ENCODE measurements at regions not wholly inside any gene's neighbourhood (a gene's known extent, or its start where the extent isn't known, plus 50 kb on each side); places are given as distances from the start of the nearest gene placed in this dataset.
"Not testable (repeated sequence)": the region's sequence is repeated elsewhere in the genome, so short reads cannot be mapped to it uniquely, and the experiment has no call there.

DNA sequence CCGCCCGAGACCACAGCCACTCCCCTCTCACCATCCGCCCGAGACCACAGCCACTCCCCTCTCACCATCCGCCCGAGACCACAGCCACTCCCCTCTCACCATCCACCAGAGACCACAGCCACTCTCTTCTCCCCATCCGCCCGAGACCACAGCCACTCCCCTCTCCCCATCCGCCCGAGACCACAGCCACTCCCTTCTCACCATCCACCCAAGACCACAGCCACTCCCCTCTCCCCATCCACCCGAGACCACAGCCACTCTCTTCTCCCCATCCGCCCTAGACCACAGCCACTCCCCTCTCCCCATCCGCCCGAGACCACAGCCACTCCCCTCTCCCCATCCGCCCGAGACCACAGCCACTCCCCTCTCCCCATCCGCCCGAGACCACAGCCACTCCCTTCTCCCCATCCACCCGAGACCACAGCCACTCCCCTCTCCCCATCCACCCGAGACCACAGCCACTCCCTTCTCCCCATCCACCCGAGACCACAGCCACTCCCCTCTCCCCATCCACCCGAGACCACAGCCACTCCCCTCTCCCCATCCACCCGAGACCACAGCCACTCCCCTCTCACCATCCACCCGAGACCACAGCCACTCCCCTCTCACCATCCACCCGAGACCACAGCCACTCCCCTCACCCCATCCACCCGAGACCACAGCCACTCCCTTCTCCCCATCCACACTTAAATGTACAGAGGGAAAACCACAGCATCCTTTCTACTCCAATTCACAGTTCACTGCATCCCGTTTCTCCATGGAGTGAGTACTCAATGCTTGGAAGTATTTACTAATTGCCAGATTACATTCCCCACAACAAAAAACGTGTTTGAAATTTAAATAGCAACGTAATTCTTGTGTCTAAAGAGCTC lies 83.5 kb upstream of the SFSWAP start:
- not testable (repeated sequence) for H2AFZ ChIP-seq (ENCODE audit: low read length); H4K20me1 ChIP-seq (ENCODE audit: insufficient read depth, low read length); H3K27me3 ChIP-seq (ENCODE audit: insufficient read depth, low read length); H3K36me3 ChIP-seq (ENCODE audit: insufficient read depth, low read length); H3K4me1 ChIP-seq (ENCODE audit: insufficient read depth, low read length); H3K79me2 ChIP-seq (ENCODE audit: insufficient read depth, low read length); DNase-seq (ENCODE audit: insufficient read length, low spot score, missing footprints); H3K9me3 ChIP-seq (ENCODE audit: low read depth, low read length); H3K27ac ChIP-seq (ENCODE audit: low read depth, low read length); H3K4me3 ChIP-seq (ENCODE audit: insufficient read depth, low read length); H3K4me2 ChIP-seq (ENCODE audit: insufficient read depth, low read length)

DNA sequence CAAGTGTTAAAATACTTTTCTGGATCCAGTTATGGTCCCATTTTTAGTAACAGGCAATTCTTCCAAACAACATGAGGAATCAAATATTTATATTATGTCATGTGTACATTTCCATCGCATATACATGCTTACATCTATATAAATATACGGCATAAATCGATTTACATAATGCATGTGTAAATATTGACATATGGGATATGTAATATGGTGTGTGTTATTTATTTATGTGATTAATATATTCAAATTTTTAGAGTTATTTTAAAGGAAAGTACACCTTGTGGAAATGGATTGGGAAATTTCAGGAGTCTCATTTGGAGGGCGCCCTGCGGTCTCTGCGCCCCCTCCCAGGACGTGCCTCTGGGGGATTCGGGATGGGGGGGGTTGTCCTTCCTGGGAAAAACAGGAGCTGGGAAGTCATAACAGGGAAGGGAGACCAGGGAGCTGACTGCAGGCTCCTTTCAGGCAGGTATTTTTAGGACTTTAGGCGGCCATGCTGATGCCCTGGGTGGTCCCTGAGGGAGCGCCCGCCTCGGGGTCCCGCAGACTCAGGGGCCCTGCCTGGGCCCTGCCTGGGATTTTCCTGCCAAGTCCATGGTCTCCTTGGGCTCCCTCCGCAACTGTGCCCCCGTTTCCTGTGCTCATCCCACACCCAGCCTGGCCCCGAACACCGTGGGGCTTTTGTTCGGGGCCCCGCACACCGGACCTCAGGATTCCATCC lies 82.7 kb upstream of the SFSWAP start:
- Histone ChIP-seq H3K4me3 (ENCODE audit: insufficient read depth, low read length) (no peak overlapping the region), H3K36me3 (ENCODE audit: insufficient read depth, low read length) (no peaks in the 10 kb centered on the region), H3K9me3 (ENCODE audit: low read depth, low read length) (no peaks in the 10 kb centered on the region), H3K27ac (ENCODE audit: low read depth, low read length) (no peak overlapping the region), H3K4me1 (ENCODE audit: insufficient read depth, low read length) (no peaks in the 10 kb centered on the region), H3K27me3 (ENCODE audit: insufficient read depth, low read length) (no peaks in the 10 kb centered on the region), H4K20me1 (ENCODE audit: insufficient read depth, low read length) (no peaks in the 10 kb centered on the region), H3K4me2 (ENCODE audit: insufficient read depth, low read length) (no peak overlapping the region), H3K79me2 (ENCODE audit: insufficient read depth, low read length) (no peaks in the 10 kb centered on the region), H2AFZ (ENCODE audit: low read length) (no peak overlapping the region)
- TF ChIP-seq, protein P1, sequence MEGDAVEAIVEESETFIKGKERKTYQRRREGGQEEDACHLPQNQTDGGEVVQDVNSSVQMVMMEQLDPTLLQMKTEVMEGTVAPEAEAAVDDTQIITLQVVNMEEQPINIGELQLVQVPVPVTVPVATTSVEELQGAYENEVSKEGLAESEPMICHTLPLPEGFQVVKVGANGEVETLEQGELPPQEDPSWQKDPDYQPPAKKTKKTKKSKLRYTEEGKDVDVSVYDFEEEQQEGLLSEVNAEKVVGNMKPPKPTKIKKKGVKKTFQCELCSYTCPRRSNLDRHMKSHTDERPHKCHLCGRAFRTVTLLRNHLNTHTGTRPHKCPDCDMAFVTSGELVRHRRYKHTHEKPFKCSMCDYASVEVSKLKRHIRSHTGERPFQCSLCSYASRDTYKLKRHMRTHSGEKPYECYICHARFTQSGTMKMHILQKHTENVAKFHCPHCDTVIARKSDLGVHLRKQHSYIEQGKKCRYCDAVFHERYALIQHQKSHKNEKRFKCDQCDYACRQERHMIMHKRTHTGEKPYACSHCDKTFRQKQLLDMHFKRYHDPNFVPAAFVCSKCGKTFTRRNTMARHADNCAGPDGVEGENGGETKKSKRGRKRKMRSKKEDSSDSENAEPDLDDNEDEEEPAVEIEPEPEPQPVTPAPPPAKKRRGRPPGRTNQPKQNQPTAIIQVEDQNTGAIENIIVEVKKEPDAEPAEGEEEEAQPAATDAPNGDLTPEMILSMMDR (IDR thresholded peaks at IDR 0.05; ENCODE audit: extremely low read depth, low read depth, low read length), result no peak
- no peak for DNase-seq (ENCODE audit: insufficient read length, low spot score, missing footprints)

DNA sequence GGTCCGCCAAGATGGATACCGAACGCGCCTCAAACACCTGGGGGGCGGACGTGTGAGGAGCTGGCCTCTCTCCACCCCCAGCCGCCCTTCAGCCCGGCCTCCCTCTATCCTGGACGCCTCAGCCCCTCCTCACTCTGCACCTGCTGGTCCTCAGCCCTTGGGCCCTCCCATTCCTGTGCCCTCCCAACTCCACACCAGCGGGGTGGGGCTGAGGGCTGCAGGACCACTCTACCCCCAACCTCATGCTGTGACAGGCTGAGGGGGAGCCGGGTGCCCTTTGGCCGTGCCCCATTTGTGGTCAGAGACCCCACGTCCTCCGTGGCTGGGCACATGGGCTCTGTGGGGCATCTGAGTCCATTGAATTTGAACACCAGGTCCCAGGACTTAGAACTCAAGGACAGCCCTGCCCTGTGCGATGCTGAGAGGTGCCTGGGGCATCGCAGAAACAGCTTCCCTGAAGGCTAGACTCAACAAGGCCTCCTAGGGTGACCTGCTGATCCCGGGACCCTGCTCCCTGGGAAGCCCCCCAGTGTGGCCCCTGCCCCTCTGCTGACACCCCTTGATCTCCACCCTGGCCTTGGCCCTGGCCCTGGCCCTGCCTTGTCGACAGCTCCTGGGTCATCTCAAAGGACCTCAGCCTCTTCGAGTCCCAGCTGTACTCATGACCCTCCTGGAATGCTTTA lies 82.0 kb upstream of the SFSWAP start:
- no peaks in the 10 kb centered on the region for H3K27me3 ChIP-seq (ENCODE audit: insufficient read depth, low read length)
- no peak overlapping the region for H3K27ac ChIP-seq (ENCODE audit: low read depth, low read length)
- no peaks in the 10 kb centered on the region for H4K20me1 ChIP-seq (ENCODE audit: insufficient read depth, low read length)
- DNase-seq (ENCODE audit: insufficient read length, low spot score, missing footprints), result no peak
- no peaks in the 10 kb centered on the region for H3K79me2 ChIP-seq (ENCODE audit: insufficient read depth, low read length)
- H3K4me3 ChIP-seq (ENCODE audit: insufficient read depth, low read length), result no peak overlapping the region
- no peak overlapping the region for H2AFZ ChIP-seq (ENCODE audit: low read length)
- no peaks in the 10 kb centered on the region for H3K4me1 ChIP-seq (ENCODE audit: insufficient read depth, low read length)
- H3K36me3 ChIP-seq (ENCODE audit: insufficient read depth, low read length), result no peaks in the 10 kb centered on the region
- H3K4me2 ChIP-seq (ENCODE audit: insufficient read depth, low read length), result no peak overlapping the region
- TF ChIP-seq, protein P1 (IDR thresholded peaks at IDR 0.05; ENCODE audit: extremely low read depth, low read depth, low read length), result no peak
- no peaks in the 10 kb centered on the region for H3K9me3 ChIP-seq (ENCODE audit: low read depth, low read length)

DNA sequence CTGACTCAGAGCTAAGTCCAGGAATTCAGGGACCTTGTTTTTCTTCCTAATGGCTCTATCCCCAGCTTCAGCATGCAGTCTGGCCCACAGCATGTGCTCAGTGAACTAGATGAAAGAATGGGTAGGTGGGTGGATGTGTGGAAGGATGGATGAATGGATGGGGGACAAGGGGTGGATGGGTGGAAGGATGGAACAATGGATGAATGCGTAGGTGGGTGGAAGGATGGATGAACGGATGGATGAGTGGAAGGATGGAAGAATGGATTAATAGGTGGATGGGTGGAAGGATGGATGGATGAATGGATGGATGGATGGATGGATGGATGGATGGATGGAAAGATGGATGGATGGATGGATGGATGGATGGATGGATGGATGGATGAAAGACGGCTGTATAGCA lies 79.7 kb upstream of the SFSWAP start:
- no peaks in the 10 kb centered on the region for H4K20me1 ChIP-seq (ENCODE audit: insufficient read depth, low read length)
- no peak overlapping the region for H2AFZ ChIP-seq (ENCODE audit: low read length)
- H3K27me3 ChIP-seq (ENCODE audit: insufficient read depth, low read length), result no peaks in the 10 kb centered on the region
- no peaks in the 10 kb centered on the region for H3K4me1 ChIP-seq (ENCODE audit: insufficient read depth, low read length)
- no peak overlapping the region for H3K4me2 ChIP-seq (ENCODE audit: insufficient read depth, low read length)
- no peaks in the 10 kb centered on the region for H3K9me3 ChIP-seq (ENCODE audit: low read depth, low read length)
- no peaks in the 10 kb centered on the region for H3K36me3 ChIP-seq (ENCODE audit: insufficient read depth, low read length)
- H3K27ac ChIP-seq (ENCODE audit: low read depth, low read length), result no peak overlapping the region
- TF ChIP-seq, protein P1 (IDR thresholded peaks at IDR 0.05; ENCODE audit: extremely low read depth, low read depth, low read length), result no peak
- no peaks in the 10 kb centered on the region for H3K79me2 ChIP-seq (ENCODE audit: insufficient read depth, low read length)
- H3K4me3 ChIP-seq (ENCODE audit: insufficient read depth, low read length), result no peak overlapping the region
- DNase-seq (ENCODE audit: insufficient read length, low spot score, missing footprints), result no peak

DNA sequence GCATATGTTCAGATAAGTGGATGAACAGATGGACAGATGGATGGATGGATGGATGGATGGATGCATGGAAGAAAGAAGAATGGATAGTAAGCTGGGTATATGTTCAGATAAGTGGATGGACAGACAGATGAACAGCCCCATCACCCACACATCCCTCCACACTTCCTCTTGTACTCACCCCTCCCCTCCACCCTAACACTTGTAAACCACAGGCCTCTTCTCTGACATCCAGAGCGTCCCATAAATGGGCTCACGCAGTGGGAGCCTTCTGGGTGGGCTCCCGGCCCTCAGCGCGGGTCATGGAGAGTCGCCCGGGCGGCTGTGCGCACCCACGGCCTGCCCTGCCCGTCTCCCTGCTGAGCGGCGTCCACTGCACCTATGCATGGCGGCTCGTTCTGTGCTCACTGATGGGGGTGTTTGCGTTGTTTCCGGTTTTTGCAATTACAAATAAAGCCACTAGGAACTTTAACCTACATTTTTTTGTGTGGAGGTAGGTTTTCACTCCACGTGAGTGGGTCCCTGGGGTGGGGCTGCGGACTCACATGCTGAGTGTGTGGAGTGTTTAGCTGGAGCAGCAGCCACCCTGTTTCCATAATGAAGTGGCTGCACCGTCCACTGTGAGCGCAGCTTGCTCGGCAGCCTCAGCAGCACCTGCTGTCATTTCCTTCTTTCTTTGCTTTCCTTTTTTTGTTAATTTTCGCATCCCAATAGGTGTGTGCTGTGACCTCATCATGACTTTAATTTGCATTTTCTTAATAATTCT lies 78.8 kb upstream of the SFSWAP start:
- H3K9me3 ChIP-seq (ENCODE audit: low read depth, low read length); H3K4me3 ChIP-seq (ENCODE audit: insufficient read depth, low read length); H3K27ac ChIP-seq (ENCODE audit: low read depth, low read length); H3K79me2 ChIP-seq (ENCODE audit: insufficient read depth, low read length); H3K36me3 ChIP-seq (ENCODE audit: insufficient read depth, low read length); H3K4me1 ChIP-seq (ENCODE audit: insufficient read depth, low read length); H4K20me1 ChIP-seq (ENCODE audit: insufficient read depth, low read length); H3K4me2 ChIP-seq (ENCODE audit: insufficient read depth, low read length); H2AFZ ChIP-seq (ENCODE audit: low read length); DNase-seq (ENCODE audit: insufficient read length, low spot score, missing footprints); H3K27me3 ChIP-seq (ENCODE audit: insufficient read depth, low read length): not testable (repeated sequence)

DNA sequence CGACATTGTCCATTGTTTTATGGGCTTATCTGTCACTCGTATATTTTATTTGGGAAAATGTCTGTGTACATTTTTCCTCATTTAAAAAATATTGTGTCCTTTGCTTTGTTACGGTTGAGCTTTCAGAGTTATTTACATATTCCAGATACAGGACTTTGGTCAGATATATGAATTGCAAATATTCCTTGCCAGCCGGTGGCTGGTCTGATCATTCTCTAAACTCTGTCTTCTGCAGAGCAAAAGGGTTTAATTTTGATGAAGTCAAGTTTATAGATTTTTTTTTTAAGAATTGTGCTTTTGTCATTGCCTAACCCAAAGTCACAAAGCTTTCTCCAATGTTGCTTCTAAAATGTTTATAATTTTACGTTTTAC lies 78.3 kb upstream of the SFSWAP start:
- not testable (repeated sequence) for H3K27ac ChIP-seq (ENCODE audit: low read depth, low read length); H3K4me3 ChIP-seq (ENCODE audit: insufficient read depth, low read length); H2AFZ ChIP-seq (ENCODE audit: low read length); H4K20me1 ChIP-seq (ENCODE audit: insufficient read depth, low read length); H3K4me2 ChIP-seq (ENCODE audit: insufficient read depth, low read length); H3K36me3 ChIP-seq (ENCODE audit: insufficient read depth, low read length); H3K9me3 ChIP-seq (ENCODE audit: low read depth, low read length); H3K4me1 ChIP-seq (ENCODE audit: insufficient read depth, low read length); DNase-seq (ENCODE audit: insufficient read length, low spot score, missing footprints); H3K27me3 ChIP-seq (ENCODE audit: insufficient read depth, low read length); H3K79me2 ChIP-seq (ENCODE audit: insufficient read depth, low read length)

Data from osteoblast (primary cell).